ENCODE measurements at regions not wholly inside any gene's neighbourhood (a gene's known extent, or its start where the extent isn't known, plus 50 kb on each side); places are given as distances from the start of the nearest gene placed in this dataset.

- H3K27me3 Mint-ChIP-seq: no peaks in the 10 kb centered on the region
- TF ChIP-seq CTCF (IDR thresholded peaks at IDR 0.05): no peak
- no peaks in the 10 kb centered on the region for H3K36me3 Mint-ChIP-seq (ENCODE audit: low read depth)
- ATAC-seq (ENCODE audit: low read depth) (no peak), DNase-seq (no peak)
- peaks cover 5% of the 10 kb centered on the region for H3K9me3 Mint-ChIP-seq
- H3K4me3 Mint-ChIP-seq: no peak overlapping the region
- POLR2A ChIA-PET: no interaction called here
- intact Hi-C loops (cut with micrococcal nuclease): no loop called here
- CTCF ChIA-PET: no interaction called here
- no peak overlapping the region for H3K27ac Mint-ChIP-seq
- no peaks in the 10 kb centered on the region for H3K4me1 Mint-ChIP-seq
Observed at GRCh38 chr13:76027131-76027530, 391.0 kb downstream of the LMO7 start.

GRCh38 chr13:76025392-76025791, 389.3 kb downstream of the LMO7 start:
- Mint-ChIP-seq H3K27ac (no peak overlapping the region), H3K4me3 (no peak overlapping the region), H3K27me3 (no peaks in the 10 kb centered on the region), H3K9me3 (peaks cover 3% of the 10 kb centered on the region), H3K4me1 (no peaks in the 10 kb centered on the region), H3K36me3 (ENCODE audit: low read depth) (no peaks in the 10 kb centered on the region)
- ATAC-seq (ENCODE audit: low read depth) (no peak), DNase-seq (no peak)
- ChIA-PET CTCF (no interaction called here), POLR2A (no interaction called here)
- no peak for TF ChIP-seq CTCF (IDR thresholded peaks at IDR 0.05)
- intact Hi-C loops (cut with micrococcal nuclease): no loop called here

- peaks cover 3% of the 10 kb centered on the region for H3K9me3 Mint-ChIP-seq
- POLR2A ChIA-PET: no interaction called here
- CTCF ChIA-PET: no interaction called here
Observed at GRCh38 chr13:76024151-76024550, 388.0 kb downstream of the LMO7 start.

GRCh38 chr13:76023652-76024051, 387.5 kb downstream of the LMO7 start:
- no peak for ATAC-seq (ENCODE audit: low read depth)
- no peak overlapping the region for H3K4me3 Mint-ChIP-seq
- no peaks in the 10 kb centered on the region for H3K27me3 Mint-ChIP-seq
- no peak for TF ChIP-seq CTCF (IDR thresholded peaks at IDR 0.05)
- ChIA-PET CTCF (no interaction called here), POLR2A (no interaction called here)
- H3K27ac Mint-ChIP-seq: no peak overlapping the region
- intact Hi-C loops (cut with micrococcal nuclease): no loop called here
- peaks cover 3% of the 10 kb centered on the region for H3K9me3 Mint-ChIP-seq
- no peaks in the 10 kb centered on the region for H3K4me1 Mint-ChIP-seq
- no peaks in the 10 kb centered on the region for H3K36me3 Mint-ChIP-seq (ENCODE audit: low read depth)
- DNase-seq: no peak

More at GRCh38 chr13:76024151-76024550, 388.0 kb downstream of the LMO7 start:
- no peak for ATAC-seq (ENCODE audit: low read depth)
- intact Hi-C loops (cut with micrococcal nuclease): no loop called here
- no peak for TF ChIP-seq CTCF (IDR thresholded peaks at IDR 0.05)
- no peak for DNase-seq
- no peak overlapping the region for H3K27ac Mint-ChIP-seq
- no peak overlapping the region for H3K4me3 Mint-ChIP-seq
- H3K4me1 Mint-ChIP-seq: no peaks in the 10 kb centered on the region
- no peaks in the 10 kb centered on the region for H3K36me3 Mint-ChIP-seq (ENCODE audit: low read depth)
- H3K27me3 Mint-ChIP-seq: no peaks in the 10 kb centered on the region

- CTCF ChIA-PET: no interaction called here
- Mint-ChIP-seq H3K9me3 (peaks cover 3% of the 10 kb centered on the region), H3K4me3 (no peak overlapping the region), H3K27ac (no peak overlapping the region), H3K36me3 (ENCODE audit: low read depth) (no peaks in the 10 kb centered on the region), H3K4me1 (no peaks in the 10 kb centered on the region), H3K27me3 (no peaks in the 10 kb centered on the region)
- no peak for TF ChIP-seq CTCF (IDR thresholded peaks at IDR 0.05)
- DNase-seq (no peak), ATAC-seq (ENCODE audit: low read depth) (no peak)
- intact Hi-C loops (cut with micrococcal nuclease): no loop called here
- POLR2A ChIA-PET: no interaction called here
Observed at GRCh38 chr13:76020421-76020955, 384.4 kb downstream of the LMO7 start.
